HG03060 (cell line): ENCODE measurements at regions not wholly inside any gene's neighbourhood (a gene's known extent, or its start where the extent isn't known, plus 50 kb on each side); places are given as distances from the start of the nearest gene placed in this dataset.

Experiments used
- ATAC-seq: cut with Tn5 transposase; IDR thresholded peaks from one replicate; pipeline ENCODE4 v1.9.1; 2021; ENCODE audit warnings: low read depth, moderate number of reproducible peaks; ENCODE audit not compliant: unreplicated experiment

DNA sequence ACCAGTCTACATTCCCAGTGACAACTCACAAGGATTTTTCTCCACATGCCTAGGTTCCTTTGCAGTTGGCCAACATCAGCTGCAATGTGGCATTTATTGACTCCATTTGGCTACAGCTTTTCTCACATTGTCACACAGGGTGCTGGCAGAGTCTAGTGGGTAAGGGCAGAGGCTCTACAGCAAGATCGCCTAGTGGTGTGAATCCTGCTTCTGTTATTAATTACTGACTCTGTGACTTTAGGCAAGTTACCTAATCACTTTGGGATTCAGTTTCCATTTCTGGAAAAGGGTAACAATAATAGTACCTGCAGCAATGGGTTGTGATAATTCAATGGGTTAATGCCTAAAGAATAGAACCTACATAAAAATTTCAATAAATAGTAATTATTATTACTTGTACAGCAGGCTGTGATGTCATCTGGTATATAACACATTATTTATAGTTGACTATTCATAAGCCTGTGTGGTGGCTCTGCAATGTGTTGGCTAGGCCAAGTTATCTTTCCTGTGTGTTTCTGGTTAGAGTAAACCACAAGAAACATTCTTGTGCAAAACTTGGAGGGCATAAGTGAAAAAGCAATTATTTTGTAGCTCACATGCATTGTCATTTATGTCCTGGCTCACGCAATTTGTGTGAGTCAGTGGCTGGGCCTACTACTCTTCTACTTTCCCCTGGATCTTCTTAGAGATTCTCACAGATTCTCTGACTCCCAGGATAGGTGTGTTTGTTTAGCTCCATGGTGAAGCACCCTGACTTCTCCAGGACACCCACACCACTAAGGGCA is 59.5 kb downstream of the PTGS2 start:
- no peak for ATAC-seq

DNA sequence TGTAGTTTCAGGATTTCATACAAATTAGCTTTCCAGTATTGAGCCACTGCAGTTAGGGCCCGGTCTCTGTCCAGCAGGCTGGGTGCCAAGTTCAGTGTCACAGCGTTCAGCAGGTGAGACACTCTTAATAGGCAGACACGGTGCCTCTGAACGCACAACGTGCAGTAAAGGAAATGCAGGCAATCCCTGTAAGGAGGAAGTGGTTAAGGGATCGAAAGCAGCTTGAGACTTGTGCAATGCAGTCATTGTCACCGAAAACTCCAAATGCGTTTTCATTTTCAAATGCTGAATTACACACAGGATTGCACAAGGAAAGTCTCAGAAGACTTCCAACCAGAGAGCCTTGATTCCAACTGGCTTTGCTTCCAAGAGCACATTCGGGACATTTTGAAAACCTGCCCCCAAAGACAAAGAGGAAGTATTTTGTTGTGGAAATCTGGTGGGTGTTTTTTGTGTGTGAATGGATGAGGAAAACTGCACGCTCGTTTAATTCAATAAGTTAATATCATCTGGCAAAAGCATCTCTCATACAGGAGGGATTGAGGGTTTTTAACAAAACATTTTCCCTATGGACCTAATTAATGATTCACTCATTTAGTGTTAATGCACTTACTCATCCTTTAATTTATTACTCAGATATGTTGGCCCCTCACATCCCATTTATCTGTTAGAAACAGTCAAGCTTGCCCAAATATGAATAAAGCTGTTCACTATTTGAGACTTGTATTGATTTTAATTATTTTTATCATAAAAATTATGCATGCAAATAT is 61.6 kb downstream of the PTGS2 start:
- peak; percentile 100 for ATAC-seq

DNA sequence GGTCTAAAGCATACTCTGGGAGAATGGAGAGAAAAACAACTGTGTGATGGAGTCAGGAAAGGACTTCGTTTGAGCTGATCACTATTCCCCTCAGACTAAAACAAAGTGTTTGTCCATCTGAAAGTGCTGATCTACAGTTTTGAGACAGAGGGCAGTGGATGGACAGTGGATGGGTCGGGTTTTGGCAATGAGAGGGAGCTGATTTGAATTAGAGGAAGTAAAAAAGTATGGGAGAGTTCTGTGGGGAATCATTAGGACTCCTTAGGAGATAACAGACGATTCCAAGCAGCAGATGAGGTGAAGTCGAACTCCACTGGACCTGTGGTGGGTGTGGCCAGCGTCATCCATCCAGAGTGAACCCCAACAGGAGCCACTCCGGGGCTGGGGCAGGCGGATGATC is 62.3 kb downstream of the PTGS2 start:
- ATAC-seq = no peak

DNA sequence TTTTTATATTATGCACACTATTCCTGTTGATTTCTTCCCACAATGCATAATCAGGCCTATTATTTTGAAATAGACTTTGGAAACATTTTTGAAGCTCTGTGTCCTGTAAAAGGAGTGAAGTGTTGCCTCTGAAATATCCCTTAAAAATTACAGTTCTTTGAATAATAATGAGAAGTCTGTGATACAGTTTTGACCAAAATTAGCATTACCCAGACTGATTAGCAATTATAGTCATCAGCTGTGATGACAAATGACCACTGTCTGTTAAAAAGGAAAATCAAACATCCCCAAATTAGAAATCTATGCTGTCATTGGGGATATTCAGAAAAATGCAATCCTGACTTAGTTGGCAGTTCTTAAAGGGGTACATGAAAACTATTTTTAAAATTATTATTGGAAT is 63.7 kb downstream of the PTGS2 start:
- no peak for ATAC-seq

DNA sequence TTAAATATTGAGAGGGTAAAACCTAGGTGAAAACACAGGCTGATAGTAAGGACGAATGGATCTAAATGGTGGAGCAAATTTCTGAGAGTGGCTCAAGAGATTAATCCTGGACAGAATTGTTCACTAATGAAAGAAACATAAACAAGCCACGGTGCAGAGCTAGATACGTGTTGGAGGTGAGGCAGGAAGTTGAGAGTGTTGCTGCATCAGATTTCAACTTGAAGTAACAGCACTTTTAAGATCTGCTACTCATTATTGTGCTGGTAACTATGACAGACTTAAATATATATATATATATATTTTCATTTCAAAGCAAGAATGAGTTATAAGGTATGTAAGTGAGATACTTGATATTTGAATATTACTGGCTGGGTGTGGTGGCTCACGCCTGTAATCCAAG is 64.9 kb downstream of the PTGS2 start:
- no peak for ATAC-seq

DNA sequence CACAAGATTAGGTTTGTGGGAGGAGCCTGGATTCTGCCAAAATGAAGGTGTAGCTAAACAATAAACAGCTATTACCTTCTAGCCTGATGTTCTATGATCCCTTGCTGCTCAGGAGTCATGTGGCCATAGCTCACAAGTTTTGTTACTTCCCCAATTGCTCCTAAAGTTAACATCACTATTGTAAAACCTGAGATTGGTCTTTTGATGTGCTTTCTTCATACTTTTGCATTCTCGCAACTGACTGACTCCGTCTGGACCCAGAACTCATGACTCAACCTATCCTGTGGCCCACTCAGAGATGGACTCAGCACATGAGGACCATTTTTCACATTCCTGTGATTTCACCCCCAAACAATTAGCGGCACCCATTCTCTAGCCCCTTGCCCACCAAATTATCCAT is 69.1 kb downstream of the PTGS2 start:
- no peak for ATAC-seq

DNA sequence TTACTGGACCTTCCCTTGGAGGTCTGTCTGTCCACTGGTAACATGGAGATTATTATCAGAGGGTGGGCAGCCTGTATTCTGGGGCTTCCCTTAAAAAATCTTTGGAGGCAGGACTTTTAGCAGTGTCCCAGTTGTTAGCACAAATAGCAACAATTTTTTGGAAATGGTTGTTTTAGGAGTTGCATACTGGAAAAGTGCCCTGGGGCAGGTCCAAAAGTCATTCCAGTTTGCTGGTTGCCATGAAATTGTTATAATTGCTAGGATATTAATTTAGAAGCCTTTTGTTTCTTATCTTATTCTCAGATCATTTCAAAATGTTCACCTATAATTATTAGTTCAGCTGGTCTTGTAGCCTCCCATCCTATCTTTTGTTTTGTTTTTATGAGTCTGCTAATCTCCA is 71.0 kb downstream of the PTGS2 start:
- no peak for ATAC-seq

DNA sequence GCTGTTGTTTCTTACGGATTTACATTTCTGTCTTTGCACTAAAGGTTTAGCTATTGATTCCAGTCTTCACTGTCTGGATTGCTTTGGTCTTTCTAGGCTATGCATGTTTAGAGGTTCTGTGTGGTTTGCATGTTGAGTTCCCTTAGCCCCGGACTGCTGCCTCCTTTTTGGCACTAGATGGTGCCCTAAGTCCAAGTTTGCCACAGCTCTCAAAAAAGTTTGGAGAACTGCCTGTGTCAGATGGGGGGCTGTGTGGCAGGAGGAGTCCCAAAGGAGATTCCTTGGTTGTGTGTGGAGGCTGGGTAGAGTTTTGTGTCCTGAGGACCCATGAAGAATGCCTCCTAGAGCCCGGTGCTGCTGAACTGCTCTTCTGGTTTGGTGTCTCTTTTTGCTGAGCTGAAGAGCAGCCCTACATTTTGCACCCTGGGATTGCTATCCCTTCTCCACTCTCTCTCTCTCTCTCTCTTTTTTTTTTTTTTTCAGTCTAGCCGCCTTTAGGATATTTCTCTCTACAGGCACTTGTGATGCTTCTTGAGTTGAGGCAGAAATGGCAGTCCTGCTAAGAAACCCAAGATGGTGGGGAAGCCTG is 74.4 kb downstream of the PTGS2 start:
- no peak for ATAC-seq

DNA sequence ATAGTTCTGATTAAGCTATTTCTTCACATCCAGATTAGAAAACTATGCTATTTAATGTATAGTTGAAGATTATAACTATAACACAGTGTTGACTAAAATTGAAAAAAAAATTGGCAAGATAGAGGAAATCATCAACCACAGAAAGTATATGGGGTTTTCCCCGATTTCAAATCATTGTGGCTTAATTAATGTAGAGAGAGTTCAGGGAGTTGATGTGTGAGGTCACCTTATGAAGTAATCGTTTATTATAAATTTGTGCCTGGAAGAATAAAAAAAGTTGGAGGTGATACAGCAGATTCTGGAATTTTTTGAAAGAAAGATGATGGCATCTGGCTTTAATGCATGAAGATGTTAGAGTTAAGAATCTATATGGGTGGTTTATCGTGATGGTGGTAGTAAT is 84.3 kb downstream of the PTGS2 start:
- ATAC-seq = no peak

DNA sequence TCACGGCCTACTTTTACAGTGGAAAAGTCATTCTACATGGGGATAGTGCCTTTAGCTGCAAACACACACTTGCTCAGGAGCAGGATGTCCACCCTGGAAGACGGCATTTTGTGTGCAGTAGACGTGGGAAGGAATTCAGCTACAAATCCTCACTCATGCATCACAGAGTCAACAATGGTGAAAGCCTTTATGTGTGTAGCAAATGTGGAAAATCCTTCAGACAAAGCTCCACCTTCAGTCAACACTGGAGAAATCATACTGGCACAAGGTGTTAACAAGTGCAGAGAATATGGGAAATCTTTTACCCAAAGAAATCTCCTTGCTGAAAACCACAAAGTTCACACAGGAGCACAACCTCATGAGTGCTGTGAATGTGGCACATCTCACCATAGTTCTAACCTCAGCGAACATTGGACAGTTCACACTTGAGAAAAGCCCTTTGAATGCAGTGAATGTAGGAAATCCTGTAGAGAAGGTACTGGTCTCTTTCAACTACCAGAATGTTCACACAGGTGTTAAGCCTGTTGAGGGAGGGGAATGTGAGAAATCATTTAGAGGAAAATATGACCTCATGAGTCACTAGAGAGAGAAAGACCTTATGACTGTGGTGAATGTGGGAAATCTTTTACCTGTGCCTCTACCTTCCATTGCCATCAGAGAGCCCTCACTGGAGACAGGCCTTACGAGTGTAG is 101.8 kb downstream of the PTGS2 start:
- no peak for ATAC-seq

DNA sequence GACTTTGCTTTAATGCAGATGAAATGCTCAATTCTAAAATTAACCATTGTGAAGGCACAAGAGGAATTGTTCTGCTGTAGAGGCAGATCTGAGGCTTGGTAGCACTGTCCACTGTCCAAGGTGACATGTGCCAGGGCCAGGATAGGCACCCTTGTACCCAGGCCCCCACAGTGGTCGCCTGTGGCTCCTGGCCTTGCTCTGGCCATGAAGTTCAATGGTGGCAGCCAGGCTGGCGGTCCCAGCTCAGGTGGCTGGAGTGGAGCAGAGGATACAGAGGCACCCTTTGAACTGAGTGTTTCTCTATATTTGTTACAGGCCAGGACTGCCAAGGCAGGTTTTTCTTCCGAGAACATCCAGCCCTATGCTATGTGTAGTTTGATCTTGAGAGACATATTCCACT is 102.6 kb downstream of the PTGS2 start:
- ATAC-seq = no peak

DNA sequence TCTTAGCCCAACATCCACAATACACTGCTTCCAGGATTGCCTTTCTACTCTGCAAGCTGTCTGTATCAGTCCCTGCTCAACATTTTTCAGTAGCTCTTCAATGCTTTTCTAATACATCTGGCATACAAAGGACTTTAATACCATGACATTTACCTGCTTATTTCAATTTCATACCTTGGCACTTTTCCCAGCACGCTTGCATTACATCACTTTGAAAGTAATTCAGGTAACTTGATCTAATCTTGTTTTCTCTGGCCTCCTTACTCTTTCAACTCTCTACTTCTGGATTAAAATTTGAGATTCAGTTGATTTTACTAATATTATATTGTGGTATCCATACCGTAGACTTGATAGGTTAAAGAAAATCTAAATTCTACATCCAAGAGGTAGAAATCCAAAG is 103.0 kb downstream of the PTGS2 start:
- ATAC-seq = no peak

DNA sequence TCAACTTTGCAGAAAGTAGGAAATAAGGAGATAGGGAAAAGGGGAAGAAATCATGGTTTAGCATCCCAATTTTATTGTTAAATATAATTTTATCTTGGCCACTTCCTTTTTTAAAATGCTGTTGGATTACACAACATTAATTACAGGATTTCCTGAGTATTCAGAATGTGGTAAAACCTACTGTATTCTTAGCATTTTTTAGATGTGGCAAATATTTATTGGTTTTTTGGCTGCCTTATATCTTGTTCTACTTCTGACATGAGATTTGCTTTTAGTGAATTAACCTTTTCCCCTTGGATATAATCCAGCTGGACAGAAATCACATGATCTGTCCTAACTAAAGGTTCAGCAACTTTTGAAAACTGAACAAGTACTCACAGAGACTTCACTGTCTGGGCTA is 104.9 kb downstream of the PTGS2 start:
- no peak for ATAC-seq

DNA sequence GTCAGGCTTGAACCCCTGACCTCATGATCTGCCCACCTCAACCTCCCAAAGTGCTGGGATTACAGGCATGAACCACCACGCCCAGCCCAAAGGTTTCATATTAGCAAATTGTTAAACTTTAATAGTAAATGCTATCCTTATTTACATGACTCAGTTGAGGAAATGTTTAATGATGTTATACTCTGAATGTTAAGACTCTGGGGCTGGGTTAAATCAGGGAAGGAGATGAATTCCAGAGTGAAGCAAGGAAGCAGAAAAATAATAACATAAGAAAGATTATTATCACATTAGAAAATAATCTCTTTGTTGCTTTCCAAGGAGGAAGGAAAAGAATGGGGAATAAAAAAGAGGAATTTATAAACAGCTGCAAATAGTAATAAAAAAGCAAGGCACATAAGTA is 105.3 kb downstream of the PTGS2 start:
- ATAC-seq = no peak

DNA sequence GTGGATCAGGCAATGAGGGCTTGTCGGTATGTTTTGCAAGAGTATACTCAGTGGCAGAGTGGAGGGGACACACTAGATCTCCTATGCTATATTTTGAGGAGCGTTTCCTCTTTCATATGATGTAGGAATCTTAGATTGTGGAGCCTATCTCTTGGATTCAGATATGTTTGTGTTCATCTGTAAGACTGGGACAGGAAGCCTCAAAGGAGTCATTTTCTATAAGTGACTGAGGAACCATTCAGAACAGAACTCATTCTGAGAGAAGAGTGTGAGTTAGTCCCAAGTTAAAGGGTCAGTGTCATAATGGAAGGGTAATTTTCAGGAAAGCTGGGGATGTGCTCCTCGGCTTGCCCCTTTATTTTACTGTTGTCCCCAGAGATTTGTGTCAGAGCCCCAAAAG is 107.7 kb downstream of the PTGS2 start:
- ATAC-seq = no peak

DNA sequence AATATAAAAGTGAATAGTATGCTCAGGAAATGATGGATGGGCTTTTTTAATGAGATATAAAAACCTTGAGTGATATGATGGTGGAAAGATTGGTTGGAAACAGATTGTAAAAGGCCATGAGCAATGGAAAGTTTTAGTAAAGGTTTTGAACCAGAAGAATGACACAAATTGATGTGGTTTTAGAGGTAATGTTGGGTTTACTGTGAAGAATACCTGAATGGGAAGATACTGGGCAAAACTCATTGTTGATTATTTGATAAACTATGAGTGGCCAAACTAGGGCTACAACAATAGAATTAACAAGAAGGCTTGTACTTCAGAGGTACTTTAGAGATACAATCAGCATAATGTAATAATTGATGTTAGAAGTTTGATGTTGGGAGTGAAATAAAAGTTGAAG is 108.5 kb downstream of the PTGS2 start:
- no peak for ATAC-seq

DNA sequence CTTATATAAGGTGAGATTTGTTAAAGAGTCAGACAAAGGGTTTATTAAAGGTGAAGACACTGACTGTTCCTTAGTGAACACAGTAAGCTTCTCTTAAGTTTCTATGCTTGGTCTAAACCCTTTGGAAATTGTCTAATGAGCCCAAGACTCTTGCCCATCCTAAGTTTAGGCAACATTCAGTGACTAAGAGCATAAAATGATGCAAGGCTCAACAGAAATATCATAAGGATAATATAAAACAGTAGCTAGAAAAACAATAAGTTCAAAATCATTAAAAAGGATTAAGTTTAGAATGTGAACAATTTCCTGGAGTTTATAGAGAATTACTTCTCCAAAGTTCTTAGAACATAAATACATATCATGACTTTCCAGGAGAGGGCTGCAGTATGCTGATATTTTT is 108.9 kb upstream of the PDC start:
- ATAC-seq = no peak

DNA sequence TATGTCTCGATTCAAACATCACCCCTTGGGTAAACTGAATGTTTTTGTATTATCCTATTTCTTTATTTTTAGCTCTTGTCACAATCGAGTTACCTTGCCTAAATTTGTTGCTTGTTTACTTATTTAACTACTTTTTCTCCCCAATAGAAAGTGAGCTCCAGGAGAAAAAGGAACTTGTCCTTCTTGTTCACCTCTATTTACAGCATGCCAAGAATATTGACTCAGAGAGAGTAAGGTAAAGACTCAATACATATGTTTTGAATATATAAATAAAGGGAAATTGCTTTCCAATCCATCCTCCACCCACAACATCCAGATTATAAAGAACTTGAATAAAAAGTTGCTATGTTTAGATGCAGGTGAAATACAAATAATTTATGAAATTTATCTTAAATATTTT is 107.3 kb upstream of the PDC start:
- ATAC-seq = no peak

DNA sequence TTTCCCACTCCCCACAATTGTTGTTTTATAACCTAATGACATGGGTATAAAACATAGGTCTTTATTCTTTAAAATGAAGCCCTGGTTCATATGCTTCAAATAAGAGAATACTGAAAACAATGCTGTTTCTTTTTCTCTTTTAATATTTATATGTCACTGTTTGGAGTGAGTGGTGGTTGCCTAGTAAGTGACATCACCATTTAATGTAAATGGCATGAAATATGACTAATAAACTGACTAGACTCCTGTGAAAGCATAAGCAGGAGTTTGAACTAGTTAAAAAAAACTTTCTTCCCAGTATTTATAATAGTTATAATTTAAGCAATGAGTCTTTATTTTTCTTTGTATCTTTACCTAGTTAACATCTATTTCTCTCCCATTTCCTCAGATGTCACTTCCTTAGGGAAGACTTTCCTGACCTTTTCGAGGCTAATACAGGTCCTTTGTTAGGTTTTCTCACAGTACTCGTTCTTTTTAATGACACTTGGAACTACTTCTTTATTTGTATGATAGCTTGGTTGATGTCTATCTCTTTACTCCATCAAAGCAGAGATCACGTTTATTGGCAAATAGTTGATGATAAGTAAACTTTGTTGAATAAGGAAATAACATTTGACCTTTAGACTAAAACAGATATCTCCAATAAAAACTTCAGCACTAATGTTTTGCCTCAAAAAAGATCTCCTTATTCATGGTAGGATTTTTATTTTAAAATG is 105.4 kb upstream of the PDC start:
- no peak for ATAC-seq

DNA sequence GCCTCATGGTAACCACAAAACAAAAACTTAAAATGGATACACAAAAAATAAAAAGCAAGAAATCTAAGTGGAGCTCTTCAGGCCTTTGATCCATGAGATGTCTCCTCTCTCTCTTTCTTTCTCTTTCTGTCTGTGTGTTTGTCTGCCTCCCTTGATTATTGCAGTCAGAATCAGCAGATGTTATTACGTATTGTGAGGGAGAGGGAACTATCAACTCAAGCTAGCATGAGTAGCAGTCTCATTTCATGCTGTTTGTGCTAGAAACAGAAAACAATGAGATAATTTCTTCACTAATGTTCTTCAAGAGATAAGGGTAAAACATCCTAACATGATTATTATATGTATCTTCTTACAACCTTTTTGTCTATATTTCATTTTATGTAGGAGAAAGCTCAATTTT is 103.7 kb upstream of the PDC start:
- no peak for ATAC-seq
